Esophagus muscularis mucosa (tissue), 4 donors: ENCODE measurements at regions not wholly inside any gene's neighbourhood (a gene's known extent, or its start where the extent isn't known, plus 50 kb on each side); places are given as distances from the start of the nearest gene placed in this dataset.

Source experiments
- EP300 ChIP-seq: sonication (generic); formaldehyde crosslinking; IDR thresholded peaks from one replicate; pipeline ENCODE4 v1.6.1; 2017; ENCODE audit warnings: antibody characterized with exemption
- POLR2A ChIP-seq: fragments of 450-650 bp; IDR thresholded peaks from one replicate; pipeline ENCODE4 v1.6.1; 2017; ENCODE audit warnings: antibody characterized with exemption, moderate library complexity, mild to moderate bottlenecking, low read depth
- TF ChIP-seq, protein P1 (sequence below), 3 experiments: fragments of 200-600 bp in 2 of 3; fragments of 450-650 bp in 1 of 3; sonication (generic) in 2 of 3; IDR thresholded peaks; one replicate each; pipeline ENCODE4 v1.5.1; 2017 to 2019; ENCODE audit warnings: antibody characterized with exemption in 3 of 3, mild to moderate bottlenecking in 2 of 3, moderate library complexity in 1 of 3

DNA sequence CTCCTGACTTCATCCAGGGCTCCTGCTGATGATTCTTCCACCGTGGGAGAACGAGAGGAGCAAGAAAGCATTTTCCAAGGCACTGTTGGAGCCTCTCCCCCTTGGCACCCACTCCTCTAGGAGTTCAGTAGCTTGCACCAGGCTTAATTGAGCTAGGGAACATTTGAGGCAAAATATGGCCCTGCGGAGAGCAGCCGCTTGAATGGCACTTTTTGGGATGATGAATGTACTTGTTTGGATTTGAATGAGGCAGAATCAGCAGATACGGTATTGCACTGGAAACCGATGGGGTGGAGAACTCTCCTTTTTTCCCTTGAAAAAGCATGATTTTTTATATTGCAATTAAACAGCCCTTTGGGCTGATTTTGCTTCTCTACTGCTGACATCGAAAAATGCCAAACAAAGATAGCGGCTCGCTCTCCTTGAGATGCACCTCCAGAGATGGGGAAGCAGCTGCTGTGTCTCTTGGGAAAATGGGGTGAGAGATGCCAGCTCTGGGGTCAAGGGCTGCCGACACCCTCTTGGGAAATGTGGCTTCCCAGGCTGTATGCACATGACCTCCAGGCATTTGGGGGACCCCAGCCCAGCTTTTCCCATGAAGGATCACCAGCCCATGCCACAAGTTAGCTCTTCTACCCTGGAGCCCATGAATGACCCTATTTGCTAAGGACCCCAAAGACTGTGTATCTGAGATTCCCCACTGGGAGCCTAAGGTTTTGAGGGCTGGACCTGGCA, 55.4 kb upstream of the LRP8 start:
- TF ChIP-seq, protein P1, sequence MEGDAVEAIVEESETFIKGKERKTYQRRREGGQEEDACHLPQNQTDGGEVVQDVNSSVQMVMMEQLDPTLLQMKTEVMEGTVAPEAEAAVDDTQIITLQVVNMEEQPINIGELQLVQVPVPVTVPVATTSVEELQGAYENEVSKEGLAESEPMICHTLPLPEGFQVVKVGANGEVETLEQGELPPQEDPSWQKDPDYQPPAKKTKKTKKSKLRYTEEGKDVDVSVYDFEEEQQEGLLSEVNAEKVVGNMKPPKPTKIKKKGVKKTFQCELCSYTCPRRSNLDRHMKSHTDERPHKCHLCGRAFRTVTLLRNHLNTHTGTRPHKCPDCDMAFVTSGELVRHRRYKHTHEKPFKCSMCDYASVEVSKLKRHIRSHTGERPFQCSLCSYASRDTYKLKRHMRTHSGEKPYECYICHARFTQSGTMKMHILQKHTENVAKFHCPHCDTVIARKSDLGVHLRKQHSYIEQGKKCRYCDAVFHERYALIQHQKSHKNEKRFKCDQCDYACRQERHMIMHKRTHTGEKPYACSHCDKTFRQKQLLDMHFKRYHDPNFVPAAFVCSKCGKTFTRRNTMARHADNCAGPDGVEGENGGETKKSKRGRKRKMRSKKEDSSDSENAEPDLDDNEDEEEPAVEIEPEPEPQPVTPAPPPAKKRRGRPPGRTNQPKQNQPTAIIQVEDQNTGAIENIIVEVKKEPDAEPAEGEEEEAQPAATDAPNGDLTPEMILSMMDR (IDR thresholded peaks at IDR 0.05), result no peak
- TF ChIP-seq POLR2A, result no peak
- TF ChIP-seq EP300, result no peak
